GM23338 (cell line): ENCODE measurements at regions not wholly inside any gene's neighbourhood (a gene's known extent, or its start where the extent isn't known, plus 50 kb on each side); places are given as distances from the start of the nearest gene placed in this dataset.

Experiments
- ATAC-seq: fragments of 200-7000 bp; cut with Tn5 transposase; 3 replicates; pipeline ENCODE4 v1.9.1; 2020
- DNase-seq: peaks from one replicate; pipeline ENCODE4 v3.0.0-alpha.2; 2015; ENCODE audit warnings: low spot score
- H2AFZ ChIP-seq: fragments of 200-600 bp; sonication (generic); 2 replicates; pipeline ENCODE4 v1.8.0; 2016; ENCODE audit warnings: antibody characterized with exemption, mild to moderate bottlenecking, moderate library complexity
- H3F3A ChIP-seq: fragments of 200-600 bp; sonication (generic); replicated peaks from 2 replicates; pipeline ENCODE4 v1.8.0; 2017; ENCODE audit warnings: antibody characterized with exemption, mixed run types, low read depth
- H3K27ac ChIP-seq: fragments of 200-600 bp; sonication (generic); 2 replicates; pipeline ENCODE4 v1.6.1; 2016; ENCODE audit warnings: low read depth
- H3K27me3 ChIP-seq: fragments of 200-600 bp; sonication (generic); 2 replicates; pipeline ENCODE4 v1.8.0; 2016; ENCODE audit warnings: mild to moderate bottlenecking, mixed run types, moderate library complexity; ENCODE audit not compliant: insufficient read depth
- H3K36me3 ChIP-seq: fragments of 200-600 bp; sonication (generic); 2 replicates; pipeline ENCODE4 v1.8.0; 2016; ENCODE audit warnings: mild to moderate bottlenecking; ENCODE audit not compliant: insufficient read depth
- H3K4me1 ChIP-seq: fragments of 200-600 bp; sonication (generic); 2 replicates; pipeline ENCODE4 v1.8.0; 2016; ENCODE audit warnings: mild to moderate bottlenecking, moderate library complexity; ENCODE audit not compliant: insufficient read depth
- H3K4me2 ChIP-seq: fragments of 200-600 bp; sonication (generic); 2 replicates; pipeline ENCODE4 v1.7.1; 2017; ENCODE audit warnings: mixed run types
- H3K4me3 ChIP-seq: fragments of 200-600 bp; sonication (generic); 2 replicates; pipeline ENCODE4 v1.6.1; 2016; ENCODE audit warnings: mixed run types
- H3K79me2 ChIP-seq: fragments of 200-600 bp; sonication (generic); replicated peaks from 2 replicates; pipeline ENCODE4 v1.8.0; 2017; ENCODE audit warnings: mild to moderate bottlenecking; ENCODE audit not compliant: insufficient read depth
- H3K9me2 ChIP-seq: fragments of 200-600 bp; sonication (generic); 2 replicates; pipeline ENCODE4 v1.8.0; 2017; ENCODE audit not compliant: insufficient read depth
- H4K20me1 ChIP-seq: fragments of 200-600 bp; sonication (generic); replicated peaks from 2 replicates; pipeline ENCODE4 v1.8.0; 2017; ENCODE audit warnings: mild to moderate bottlenecking; ENCODE audit not compliant: insufficient read depth
- H3K27ac Mint-ChIP-seq: 2 replicates; pipeline ENCODE4 v1.8.0; 2020; ENCODE audit warnings: inconsistent platforms, mild to moderate bottlenecking, moderate library complexity, mixed read lengths
- H3K27me3 Mint-ChIP-seq: 3 replicates; pipeline ENCODE4 v1.8.0; 2022; ENCODE audit warnings: low read depth, mild to moderate bottlenecking, moderate library complexity, mixed read lengths, inconsistent platforms; ENCODE audit not compliant: insufficient read depth, poor library complexity
- H3K36me3 Mint-ChIP-seq: 3 replicates; pipeline ENCODE4 v1.8.0; 2021; ENCODE audit warnings: low read depth, mild to moderate bottlenecking, inconsistent platforms, moderate library complexity, mixed read lengths
- H3K4me1 Mint-ChIP-seq: 3 replicates; pipeline ENCODE4 v1.8.0; 2020; ENCODE audit warnings: mild to moderate bottlenecking, inconsistent platforms, mixed read lengths
- H3K4me3 Mint-ChIP-seq: 3 replicates; pipeline ENCODE4 v1.8.0; 2021; ENCODE audit warnings: moderate library complexity, mild to moderate bottlenecking, inconsistent platforms, mixed read lengths
- H3K9me3 Mint-ChIP-seq: 3 replicates; pipeline ENCODE4 v1.8.0; 2020; ENCODE audit warnings: moderate library complexity, mild to moderate bottlenecking, inconsistent platforms, mixed read lengths
- JUNB ChIP-seq: IDR thresholded peaks from one replicate; pipeline ENCODE4 v1.6.1; 2016; ENCODE audit warnings: antibody characterized with exemption; ENCODE audit not compliant: unreplicated experiment
- NANOG ChIP-seq: IDR thresholded peaks from 2 replicates; pipeline ENCODE4 v1.6.1; 2016; ENCODE audit warnings: antibody characterized with exemption, borderline replicate concordance
- ZNF331 ChIP-seq: fragments of 250-450 bp; sonication (Bioruptor Pico); IDR thresholded peaks from 2 replicates; pipeline ENCODE4 v1.5.0; 2020; ENCODE audit warnings: low read depth, mild to moderate bottlenecking, moderate library complexity
- ZNF462 ChIP-seq: fragments of 250-450 bp; sonication (Bioruptor Pico); IDR thresholded peaks from 2 replicates; pipeline ENCODE4 v1.5.0; 2020; ENCODE audit warnings: mild to moderate bottlenecking, moderate library complexity

- TF ChIP-seq ZNF331 (CRISPR knock-in tag) (no peak), ZNF462 (CRISPR knock-in tag) (no peak)
Measured at GRCh38 chr16:86193528-86194193, 294.7 kb downstream of the IRF8 start (continued).

- ATAC-seq (peak; percentile 86), DNase-seq (peak; percentile 83)
- H3K4me2 ChIP-seq: no peak overlapping the region
- H3K79me2 ChIP-seq: no peaks in the 10 kb centered on the region
- Mint-ChIP-seq H3K9me3 (no peaks in the 10 kb centered on the region), H3K27ac (no peak overlapping the region; the same call in 1 of the 2 replicates), H3K4me1 (peaks cover 71% of the 10 kb centered on the region), H3K36me3 (no peaks in the 10 kb centered on the region), H3K4me3 (no peak overlapping the region), H3K27me3 (peaks cover 20% of the 10 kb centered on the region)
- no peaks in the 10 kb centered on the region for H4K20me1 ChIP-seq
- H3K27ac ChIP-seq: peak overlapping the region; percentile 2; the same call in 1 of the 2 replicates
- H3K27me3 ChIP-seq: no peaks in the 10 kb centered on the region
- no peaks in the 10 kb centered on the region for H3K36me3 ChIP-seq
- no peak overlapping the region for H2AFZ ChIP-seq
- no peak overlapping the region for H3K4me3 ChIP-seq
- TF ChIP-seq JUNB: no peak
- TF ChIP-seq NANOG: no peak
- no peak for TF ChIP-seq ZNF331 (CRISPR knock-in tag)
- peaks cover 36% of the 10 kb centered on the region for H3K4me1 ChIP-seq
- H3K9me2 ChIP-seq: no peaks in the 10 kb centered on the region
- no peaks in the 10 kb centered on the region for H3F3A ChIP-seq
Measured at GRCh38 chr16:86195863-86196630, 297.1 kb downstream of the IRF8 start.
